Muscle of leg (tissue), 3 donors: ENCODE measurements at regions not wholly inside any gene's neighbourhood (a gene's known extent, or its start where the extent isn't known, plus 50 kb on each side); places are given as distances from the start of the nearest gene placed in this dataset.
A peak's percentile ranks its signal among the peaks of the same experiment; 100 is the strongest.

Experiments
- DNase-seq: peaks from one replicate; pipeline ENCODE4 v3.0.0; 2013
- H3K27ac ChIP-seq: one replicate; pipeline ENCODE4 v1.5.1; 2013; ENCODE audit warnings: mild to moderate bottlenecking, low read length, control low read depth
- H3K27me3 ChIP-seq: one replicate; pipeline ENCODE4 v1.6.1; 2013; ENCODE audit warnings: low read length; ENCODE audit not compliant: control insufficient read depth, insufficient read depth
- H3K36me3 ChIP-seq: one replicate; pipeline ENCODE4 v1.6.1; 2013; ENCODE audit warnings: low read length; ENCODE audit not compliant: control insufficient read depth, insufficient read depth
- H3K4me1 ChIP-seq: one replicate; pipeline ENCODE4 v1.6.1; 2013; ENCODE audit warnings: low read length; ENCODE audit not compliant: control insufficient read depth, insufficient read depth
- H3K4me3 ChIP-seq: one replicate; pipeline ENCODE4 v1.5.1; 2013; ENCODE audit warnings: low read length, control low read depth
- H3K9me3 ChIP-seq: replicated peaks from 2 replicates; pipeline ENCODE4 v1.6.1; 2013; ENCODE audit warnings: low read depth, low read length; ENCODE audit not compliant: control insufficient read depth
- WGBS: methylation state at CpG from one replicate; pipeline ENCODE4 v1.1.5; 2013; ENCODE audit warnings: missing lambda C conversion rate; ENCODE audit not compliant: insufficient coverage; 5-methylcytosine and 5-hydroxymethylcytosine counted together

DNA sequence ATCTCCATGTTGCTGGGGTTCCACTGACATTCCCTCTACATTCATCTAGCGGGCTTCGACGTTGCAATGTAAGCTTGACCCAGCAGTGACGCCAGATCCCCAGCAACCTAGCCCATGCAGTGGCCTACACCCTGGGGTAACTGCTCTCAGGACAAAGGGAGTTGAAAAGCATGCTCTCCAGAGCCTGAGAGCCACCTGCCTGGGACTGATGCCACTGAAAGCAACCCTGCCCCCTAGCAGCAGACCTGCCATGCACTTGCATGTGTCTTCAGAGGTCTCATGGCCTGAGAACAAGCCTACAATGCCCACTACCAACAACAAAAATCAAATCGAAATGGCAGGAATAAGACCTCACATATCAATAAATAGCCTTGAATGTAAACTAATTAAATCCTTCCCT is 330.3 kb downstream of the TRIM36 start:
- Histone ChIP-seq H3K4me1 (no peaks in the 10 kb centered on the region), H3K36me3 (no peaks in the 10 kb centered on the region), H3K27me3 (no peaks in the 10 kb centered on the region), H3K9me3 (no peaks in the 10 kb centered on the region), H3K4me3 (no peak overlapping the region), H3K27ac (no peak overlapping the region)
- WGBS: 86% methylated on average over 4 of the region's 5 CpGs
- DNase-seq: no peak

DNA sequence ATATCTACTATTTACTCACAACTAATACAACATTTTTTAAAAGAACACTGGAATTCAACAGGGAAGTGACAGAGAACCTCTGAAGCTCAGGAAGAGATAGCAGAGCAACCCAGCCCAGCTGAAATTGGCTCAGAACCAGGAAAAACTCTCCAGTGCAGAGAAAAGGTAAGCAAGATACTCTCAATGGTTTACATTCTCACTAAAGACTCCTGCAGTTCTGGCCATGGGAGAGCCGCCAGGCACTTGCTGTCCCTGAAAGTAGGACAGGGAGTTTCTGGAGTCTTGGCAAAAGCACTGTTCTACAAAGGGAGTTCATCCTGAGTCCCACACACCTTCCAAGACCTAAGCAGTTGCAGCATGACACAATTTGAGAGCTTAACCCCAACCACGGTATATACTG is 330.8 kb downstream of the TRIM36 start:
- H3K27ac ChIP-seq: no peak overlapping the region
- no peak overlapping the region for H3K4me3 ChIP-seq
- no peaks in the 10 kb centered on the region for H3K4me1 ChIP-seq
- DNase-seq: no peak
- H3K27me3 ChIP-seq: no peaks in the 10 kb centered on the region
- no peaks in the 10 kb centered on the region for H3K36me3 ChIP-seq
- WGBS: 88% methylated on average over 1 of the region's 2 CpGs
- no peaks in the 10 kb centered on the region for H3K9me3 ChIP-seq

GRCh38 chr5:114830114-114830513 is 339.6 kb downstream of the TRIM36 start:
- Histone ChIP-seq H3K4me1 (no peaks in the 10 kb centered on the region), H3K36me3 (no peaks in the 10 kb centered on the region), H3K4me3 (no peak overlapping the region), H3K27ac (no peak overlapping the region), H3K9me3 (peaks cover 3% of the 10 kb centered on the region), H3K27me3 (no peaks in the 10 kb centered on the region)
- no peak for DNase-seq
- 60% methylated on average over 1 of the region's 2 CpGs for WGBS

DNA sequence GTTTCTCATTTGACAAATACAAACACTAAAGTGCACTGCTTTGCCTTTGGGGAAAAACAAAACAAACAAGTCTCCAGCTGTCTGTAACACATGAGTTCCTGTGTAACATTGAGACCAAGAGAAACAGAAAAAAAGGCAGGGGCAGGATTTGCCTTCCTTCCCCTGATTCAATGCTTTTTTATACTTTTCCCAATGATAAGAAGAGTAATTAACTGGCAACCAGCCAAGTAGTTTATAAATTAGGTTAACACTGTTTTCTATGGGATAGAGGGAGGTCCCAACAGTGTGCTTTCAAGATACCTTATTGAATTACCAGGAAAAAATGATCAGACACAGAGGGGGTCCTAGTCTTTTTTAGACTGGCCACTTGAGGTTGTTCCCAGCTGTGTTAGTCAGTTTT is 346.8 kb downstream of the TRIM36 start:
- H3K4me1 ChIP-seq: no peaks in the 10 kb centered on the region
- no peak overlapping the region for H3K27ac ChIP-seq
- H3K36me3 ChIP-seq: no peaks in the 10 kb centered on the region
- H3K4me3 ChIP-seq: no peak overlapping the region
- no peaks in the 10 kb centered on the region for H3K27me3 ChIP-seq
- H3K9me3 ChIP-seq: peaks cover 12% of the 10 kb centered on the region
- no peak for DNase-seq

DNA sequence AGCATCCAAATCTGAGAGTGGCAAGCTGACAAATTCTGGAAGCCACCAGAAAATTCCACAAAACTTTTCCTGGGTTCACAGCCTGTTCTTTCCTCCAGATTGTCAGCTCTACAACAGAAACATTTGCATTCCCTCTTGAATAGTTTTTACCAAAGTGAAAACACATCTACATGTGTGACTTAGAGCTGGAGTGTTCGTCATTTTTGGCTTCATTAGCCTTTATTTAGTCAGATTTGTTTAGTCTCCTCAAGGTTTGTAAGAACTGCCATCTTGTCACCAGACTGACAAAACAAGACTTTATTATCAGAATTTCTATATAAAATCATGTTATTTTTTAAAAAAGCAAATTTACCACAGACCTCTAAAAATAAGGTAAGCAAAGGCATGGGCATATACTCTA is 347.3 kb downstream of the TRIM36 start:
- peaks cover 11% of the 10 kb centered on the region for H3K9me3 ChIP-seq
- no peaks in the 10 kb centered on the region for H3K27me3 ChIP-seq
- no peaks in the 10 kb centered on the region for H3K36me3 ChIP-seq
- WGBS: no CpG with 5 or more reads among the region's 1 CpG
- H3K27ac ChIP-seq: no peak overlapping the region
- no peaks in the 10 kb centered on the region for H3K4me1 ChIP-seq
- no peak overlapping the region for H3K4me3 ChIP-seq
- DNase-seq: no peak

DNA sequence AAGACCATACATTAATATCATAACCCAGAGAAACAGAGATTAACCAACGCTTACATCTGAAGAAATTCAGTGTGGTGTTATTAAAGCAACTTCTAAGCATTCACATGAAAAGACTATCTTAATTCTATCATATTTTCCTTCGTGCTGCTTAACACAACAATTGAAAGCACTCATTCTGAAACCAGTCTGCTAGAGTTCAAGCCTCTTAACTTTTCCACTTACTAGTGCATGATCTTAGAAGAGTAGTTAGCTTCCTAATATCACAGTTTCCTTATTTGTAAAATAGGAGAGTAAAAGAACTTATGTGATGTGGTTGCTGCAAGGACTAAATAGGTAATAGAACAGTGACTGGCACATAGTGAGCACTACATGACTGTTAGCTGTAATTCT is 379.3 kb downstream of the TRIM36 start:
- H3K36me3 ChIP-seq: no peaks in the 10 kb centered on the region
- H3K9me3 ChIP-seq: no peaks in the 10 kb centered on the region
- no peak for DNase-seq
- no peaks in the 10 kb centered on the region for H3K4me1 ChIP-seq
- WGBS: no CpG with 5 or more reads among the region's 2 CpGs
- H3K4me3 ChIP-seq: no peak overlapping the region
- H3K27ac ChIP-seq: no peak overlapping the region
- no peaks in the 10 kb centered on the region for H3K27me3 ChIP-seq

DNA sequence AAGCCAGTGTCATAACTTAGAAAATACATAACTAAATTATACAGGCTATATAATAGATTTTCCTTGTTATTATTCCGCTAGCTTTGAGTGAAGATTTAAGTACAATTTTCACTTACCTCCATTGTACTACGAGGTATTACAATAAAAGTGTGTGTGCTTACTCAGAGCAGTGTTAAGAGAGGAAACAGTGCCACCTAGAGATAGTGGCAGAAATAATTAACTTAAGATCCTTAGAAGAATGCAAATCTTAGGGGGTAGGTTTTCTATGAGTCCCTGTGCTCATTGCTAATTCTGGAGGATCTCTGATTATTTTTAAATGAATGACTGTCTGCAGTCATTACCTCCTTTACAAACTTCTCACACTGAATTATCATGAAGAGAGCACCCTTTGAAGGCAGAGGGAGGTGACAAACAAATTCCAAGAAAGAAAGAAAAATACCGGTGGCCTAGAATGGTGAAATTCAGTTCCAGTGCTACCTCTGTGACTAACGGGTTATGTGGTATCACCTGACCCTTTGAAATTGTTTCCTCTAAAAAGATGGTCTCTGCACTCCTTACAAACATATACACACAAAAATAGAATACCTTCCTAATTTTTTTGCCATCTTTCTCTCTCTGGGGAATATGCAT is 379.8 kb downstream of the TRIM36 start:
- DNase-seq: peak; percentile 47
- Histone ChIP-seq H3K27me3 (no peaks in the 10 kb centered on the region), H3K9me3 (no peaks in the 10 kb centered on the region), H3K4me3 (no peak overlapping the region), H3K4me1 (no peaks in the 10 kb centered on the region), H3K36me3 (no peaks in the 10 kb centered on the region), H3K27ac (no peak overlapping the region)
- WGBS: 80% methylated on average over 1 of the region's 4 CpGs

DNA sequence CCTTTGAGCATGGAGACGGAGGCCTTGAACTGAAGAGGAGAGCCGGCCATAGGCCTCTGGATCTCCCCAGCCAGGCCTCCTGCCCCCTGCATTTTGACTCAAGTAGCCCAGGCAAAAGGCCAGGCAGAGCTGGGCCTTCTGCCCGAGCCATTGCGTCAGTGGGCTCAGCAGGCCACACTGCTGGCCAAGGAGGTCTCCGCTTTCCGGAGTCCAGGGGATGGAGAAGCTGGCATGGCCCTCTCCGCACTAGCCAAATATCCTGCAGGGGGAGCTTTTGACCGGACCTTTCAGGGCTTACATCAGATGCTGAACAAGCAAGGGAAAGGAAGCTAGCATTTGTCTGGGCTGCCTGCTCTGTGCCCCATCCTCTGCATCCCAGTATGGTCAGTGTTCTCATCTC is 386.8 kb downstream of the TRIM36 start:
- Histone ChIP-seq H3K4me3 (no peak overlapping the region), H3K36me3 (no peaks in the 10 kb centered on the region), H3K4me1 (peaks cover 2% of the 10 kb centered on the region), H3K27ac (no peak overlapping the region), H3K27me3 (no peaks in the 10 kb centered on the region), H3K9me3 (no peaks in the 10 kb centered on the region)
- 56% methylated on average over 8 of the region's 8 CpGs for WGBS
- peak; percentile 81 for DNase-seq

DNA sequence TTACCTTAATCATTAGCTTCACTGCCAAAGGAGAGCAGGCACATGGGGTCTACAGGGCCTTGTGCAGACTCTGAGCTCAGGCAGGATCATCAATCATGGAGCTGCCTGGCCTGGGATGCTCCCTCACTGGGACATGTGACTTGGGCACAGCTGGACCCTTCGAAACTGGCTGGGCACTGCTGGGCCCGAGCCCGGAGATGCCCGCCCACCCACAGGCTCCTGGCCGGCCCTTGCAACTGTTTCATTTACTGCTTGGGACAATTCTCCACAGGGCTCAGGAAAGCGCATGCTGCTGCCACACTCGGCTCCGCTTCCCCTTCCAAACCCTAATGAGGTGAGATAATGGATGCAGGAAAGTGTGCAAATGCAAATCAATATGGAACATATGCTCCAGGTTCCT is 387.5 kb downstream of the TRIM36 start:
- DNase-seq: peak; percentile 54
- no peak overlapping the region for H3K27ac ChIP-seq
- 89% methylated on average over 3 of the region's 8 CpGs for WGBS
- no peaks in the 10 kb centered on the region for H3K9me3 ChIP-seq
- H3K4me1 ChIP-seq: peaks cover 2% of the 10 kb centered on the region
- H3K36me3 ChIP-seq: no peaks in the 10 kb centered on the region
- H3K4me3 ChIP-seq: no peak overlapping the region
- H3K27me3 ChIP-seq: no peaks in the 10 kb centered on the region

DNA sequence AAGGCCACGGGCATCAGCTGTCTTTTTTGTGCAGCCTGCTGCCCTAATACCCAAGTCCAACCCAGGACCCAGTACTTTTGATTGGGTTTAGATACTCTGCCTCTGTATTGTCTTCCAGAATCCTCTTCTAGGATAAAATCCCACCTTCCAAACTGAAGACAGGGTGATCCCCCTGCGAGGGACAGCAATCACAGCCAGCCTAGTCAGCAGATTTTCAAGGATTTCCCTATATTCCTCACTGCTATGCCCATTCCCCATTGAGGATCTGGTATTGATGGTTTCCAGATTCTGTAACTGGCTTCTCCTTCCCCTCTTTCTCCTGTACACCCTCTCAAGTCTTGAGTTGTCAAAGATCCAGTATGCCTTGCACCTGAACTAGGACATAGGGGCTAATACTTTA is 389.4 kb downstream of the TRIM36 start:
- Histone ChIP-seq H3K4me1 (peaks cover 2% of the 10 kb centered on the region), H3K4me3 (no peak overlapping the region), H3K27me3 (no peaks in the 10 kb centered on the region), H3K36me3 (no peaks in the 10 kb centered on the region), H3K9me3 (no peaks in the 10 kb centered on the region), H3K27ac (no peak overlapping the region)
- no CpG with 5 or more reads among the region's 2 CpGs for WGBS
- DNase-seq: no peak

DNA sequence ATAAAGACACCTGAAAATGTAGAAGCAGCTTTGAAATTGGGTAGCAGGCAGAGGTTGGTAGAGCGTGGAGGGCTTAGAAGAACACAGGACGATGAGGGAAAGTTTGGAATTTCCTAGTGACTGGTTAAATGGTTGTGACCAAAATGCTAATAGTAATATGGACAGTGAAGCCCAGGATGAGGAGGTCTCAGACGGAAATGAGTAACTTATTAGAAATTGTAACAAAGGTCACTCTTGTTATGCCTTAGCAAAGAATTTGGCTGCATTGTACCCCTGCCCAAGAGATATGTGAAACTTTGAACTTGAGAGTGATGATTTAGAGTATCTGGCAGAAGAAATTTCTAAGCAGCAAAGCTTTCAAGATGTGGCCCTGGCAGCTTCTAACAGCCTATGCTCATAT is 382.5 kb downstream of the KCNN2 start:
- 77% methylated on average over 3 of the region's 3 CpGs for WGBS
- no peaks in the 10 kb centered on the region for H3K4me1 ChIP-seq
- H3K9me3 ChIP-seq: no peaks in the 10 kb centered on the region
- no peaks in the 10 kb centered on the region for H3K36me3 ChIP-seq
- no peak for DNase-seq
- no peak overlapping the region for H3K27ac ChIP-seq
- no peaks in the 10 kb centered on the region for H3K27me3 ChIP-seq
- no peak overlapping the region for H3K4me3 ChIP-seq
